ENCODE measurements at regions not wholly inside any gene's neighbourhood (a gene's known extent, or its start where the extent isn't known, plus 50 kb on each side); places are given as distances from the start of the nearest gene placed in this dataset.

- Histone ChIP-seq H3K27ac (no peak overlapping the region), H3K27me3 (no peaks in the 10 kb centered on the region), H3K36me3 (no peaks in the 10 kb centered on the region), H3K4me1 (no peaks in the 10 kb centered on the region), H3K4me3 (no peak overlapping the region), H3K9me3 (no peaks in the 10 kb centered on the region)
- intact Hi-C loops (cut with DNase I; ENCODE audit: low total_unique reads) = no loop called here
- no peak for DNase-seq
- TF ChIP-seq POLR2A (IDR thresholded peaks at IDR 0.05) = no peak
- TF ChIP-seq, protein P1, sequence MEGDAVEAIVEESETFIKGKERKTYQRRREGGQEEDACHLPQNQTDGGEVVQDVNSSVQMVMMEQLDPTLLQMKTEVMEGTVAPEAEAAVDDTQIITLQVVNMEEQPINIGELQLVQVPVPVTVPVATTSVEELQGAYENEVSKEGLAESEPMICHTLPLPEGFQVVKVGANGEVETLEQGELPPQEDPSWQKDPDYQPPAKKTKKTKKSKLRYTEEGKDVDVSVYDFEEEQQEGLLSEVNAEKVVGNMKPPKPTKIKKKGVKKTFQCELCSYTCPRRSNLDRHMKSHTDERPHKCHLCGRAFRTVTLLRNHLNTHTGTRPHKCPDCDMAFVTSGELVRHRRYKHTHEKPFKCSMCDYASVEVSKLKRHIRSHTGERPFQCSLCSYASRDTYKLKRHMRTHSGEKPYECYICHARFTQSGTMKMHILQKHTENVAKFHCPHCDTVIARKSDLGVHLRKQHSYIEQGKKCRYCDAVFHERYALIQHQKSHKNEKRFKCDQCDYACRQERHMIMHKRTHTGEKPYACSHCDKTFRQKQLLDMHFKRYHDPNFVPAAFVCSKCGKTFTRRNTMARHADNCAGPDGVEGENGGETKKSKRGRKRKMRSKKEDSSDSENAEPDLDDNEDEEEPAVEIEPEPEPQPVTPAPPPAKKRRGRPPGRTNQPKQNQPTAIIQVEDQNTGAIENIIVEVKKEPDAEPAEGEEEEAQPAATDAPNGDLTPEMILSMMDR (IDR thresholded peaks at IDR 0.05) = no peak
Observed at GRCh38 chr5:120062515-120062917, 401.6 kb upstream of the PRR16 start.

GRCh38 chr5:120072068-120072761 lies 391.9 kb upstream of the PRR16 start:
- DNase-seq = no peak
- Histone ChIP-seq H3K27ac (no peak overlapping the region), H3K27me3 (no peaks in the 10 kb centered on the region), H3K36me3 (no peaks in the 10 kb centered on the region), H3K4me1 (no peaks in the 10 kb centered on the region), H3K4me3 (no peak overlapping the region), H3K9me3 (no peaks in the 10 kb centered on the region)
- TF ChIP-seq POLR2A (IDR thresholded peaks at IDR 0.05) = no peak
- TF ChIP-seq, protein P1 (IDR thresholded peaks at IDR 0.05) = no peak
- intact Hi-C loops (cut with DNase I; ENCODE audit: low total_unique reads) = no loop called here

- Histone ChIP-seq H3K4me3 (no peak overlapping the region), H3K27ac (no peak overlapping the region), H3K27me3 (no peaks in the 10 kb centered on the region), H3K9me3 (no peaks in the 10 kb centered on the region), H3K4me1 (no peaks in the 10 kb centered on the region), H3K36me3 (no peaks in the 10 kb centered on the region)
- no peak for DNase-seq
- intact Hi-C loops (cut with DNase I; ENCODE audit: low total_unique reads) = no loop called here
- TF ChIP-seq POLR2A (IDR thresholded peaks at IDR 0.05) = no peak
- TF ChIP-seq, protein P1 (IDR thresholded peaks at IDR 0.05) = no peak
Observed at GRCh38 chr5:120073722-120074121, 390.4 kb upstream of the PRR16 start.

DNA sequence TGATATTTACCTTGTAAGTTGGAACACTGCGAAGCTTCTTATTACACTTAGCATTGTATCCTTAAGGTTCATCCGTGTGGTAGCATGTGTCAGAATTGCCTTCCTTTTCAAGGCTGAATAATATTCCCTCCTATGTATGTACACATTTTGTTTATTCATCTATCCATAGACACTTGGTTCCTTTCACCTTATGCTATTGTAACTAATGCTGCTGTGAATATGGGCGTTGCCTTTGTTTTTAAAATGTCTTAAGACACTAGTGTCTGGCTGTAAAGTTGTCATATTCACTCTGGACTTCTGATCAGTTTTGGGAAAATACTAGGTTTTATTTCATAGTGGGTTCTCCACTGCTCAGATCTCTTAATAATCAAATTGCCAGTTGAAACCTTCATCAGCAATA lies 383.3 kb upstream of the PRR16 start:
- no peaks in the 10 kb centered on the region for H3K4me1 ChIP-seq
- H3K36me3 ChIP-seq = no peaks in the 10 kb centered on the region
- no peaks in the 10 kb centered on the region for H3K9me3 ChIP-seq
- H3K4me3 ChIP-seq = no peak overlapping the region
- DNase-seq = no peak
- no peak overlapping the region for H3K27ac ChIP-seq
- no peaks in the 10 kb centered on the region for H3K27me3 ChIP-seq
- TF ChIP-seq, protein P1 (IDR thresholded peaks at IDR 0.05) = no peak
- TF ChIP-seq POLR2A (IDR thresholded peaks at IDR 0.05) = no peak
- intact Hi-C loops (cut with DNase I; ENCODE audit: low total_unique reads) = no loop called here

DNA sequence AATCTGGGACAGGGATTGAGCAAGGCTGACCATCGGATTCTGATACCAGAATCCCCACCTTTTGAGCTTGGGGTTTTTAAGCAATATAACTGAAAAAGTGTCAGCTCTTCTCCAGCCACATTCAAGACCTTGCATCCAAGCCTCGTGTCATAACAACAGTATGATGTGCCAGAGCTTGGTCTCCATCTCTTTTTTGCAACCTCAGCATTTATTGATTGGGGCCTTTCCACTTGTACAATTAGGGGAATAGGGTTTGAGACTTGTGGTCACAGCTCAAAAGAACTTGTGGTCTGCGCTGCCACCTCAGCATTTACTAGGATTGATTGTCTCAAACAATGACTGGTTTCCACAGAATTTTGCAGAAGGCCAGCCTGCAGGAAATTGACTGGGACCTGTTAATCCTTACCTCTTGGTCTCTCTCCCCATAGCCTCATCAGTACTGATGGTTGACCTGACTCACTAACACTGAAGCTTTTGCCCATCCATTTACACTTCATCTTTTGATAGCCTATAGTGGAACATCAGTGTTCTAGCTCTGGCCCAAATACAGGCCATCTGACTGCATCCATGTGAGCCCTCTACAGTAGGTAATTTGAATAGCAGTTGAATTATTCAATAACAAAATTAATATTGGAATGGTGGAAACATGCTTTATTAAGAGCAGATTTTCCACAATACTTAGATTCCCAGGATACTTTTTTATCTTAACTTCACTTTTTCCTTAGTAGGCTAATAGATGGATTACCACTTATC lies 381.6 kb upstream of the PRR16 start:
- Histone ChIP-seq H3K36me3 (no peaks in the 10 kb centered on the region), H3K9me3 (no peaks in the 10 kb centered on the region), H3K4me3 (no peak overlapping the region), H3K4me1 (no peaks in the 10 kb centered on the region), H3K27ac (no peak overlapping the region), H3K27me3 (no peaks in the 10 kb centered on the region)
- no peak for TF ChIP-seq POLR2A (IDR thresholded peaks at IDR 0.05)
- TF ChIP-seq, protein P1 (IDR thresholded peaks at IDR 0.05) = no peak
- intact Hi-C loops (cut with DNase I; ENCODE audit: low total_unique reads) = no loop called here
- no peak for DNase-seq

Measured in uterus (tissue), 3 donors.